Stimulated activated naive CD8-positive, alpha-beta T cell treated with anti-CD3 and anti-CD28 coated beads, Interleukin-15, Interleukin-2, amounts not matched to agents 100 U/mL and 50 U/mL, for 24 hours (primary cell): ENCODE measurements at regions not wholly inside any gene's neighbourhood (a gene's known extent, or its start where the extent isn't known, plus 50 kb on each side); places are given as distances from the start of the nearest gene placed in this dataset.
"Not testable (repeated sequence)": the region's sequence is repeated elsewhere in the genome, so short reads cannot be mapped to it uniquely, and the experiment has no call there.

Source experiments
- ATAC-seq: fragments of 150-1000 bp; cut with Tn5 transposase; one replicate; pipeline ENCODE4 v1.10.0; 2021
- DNase-seq: peaks from one replicate; pipeline ENCODE4 v3.0.0; 2021

DNA sequence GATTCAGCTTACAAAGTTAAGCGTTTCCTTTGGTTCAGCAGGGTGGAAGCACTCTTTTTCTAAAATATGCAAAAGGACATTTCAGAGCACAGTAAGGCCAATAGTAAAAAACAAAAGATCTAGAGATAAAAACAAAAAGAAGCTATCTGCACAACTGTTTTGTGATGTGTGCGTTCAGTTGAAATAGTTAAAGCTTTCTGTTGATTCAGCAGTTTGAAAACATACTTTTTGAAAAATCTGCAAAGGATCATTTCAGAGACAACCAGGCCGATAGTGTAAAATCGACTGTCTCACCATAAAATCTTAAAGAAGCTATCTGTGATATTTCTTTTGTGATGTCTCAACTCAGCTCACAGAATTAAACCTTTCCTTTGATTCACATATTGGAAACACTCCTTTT lies 300.0 kb upstream of the ALG10B start:
- ATAC-seq (no peak), DNase-seq (no peak)

DNA sequence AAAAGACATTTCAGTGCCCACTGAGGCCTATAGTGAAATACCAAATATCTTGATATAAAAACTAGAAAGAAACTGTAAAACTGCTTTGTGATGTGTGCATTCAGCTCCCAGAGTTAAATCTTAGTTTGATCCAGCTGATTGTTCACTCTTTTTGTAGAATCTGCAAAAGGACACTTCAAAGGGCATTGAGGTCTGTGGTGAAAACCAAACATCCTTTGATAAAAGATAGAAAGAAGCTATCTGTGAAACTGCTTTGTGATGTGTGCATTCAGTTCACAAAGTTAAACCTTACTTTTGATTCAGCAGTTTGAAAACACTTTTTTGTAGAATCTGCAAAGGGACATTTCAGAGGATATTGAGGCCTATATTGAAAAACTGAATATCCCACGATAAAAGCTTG lies 290.7 kb upstream of the ALG10B start:
- no peak for DNase-seq
- ATAC-seq = no peak

DNA sequence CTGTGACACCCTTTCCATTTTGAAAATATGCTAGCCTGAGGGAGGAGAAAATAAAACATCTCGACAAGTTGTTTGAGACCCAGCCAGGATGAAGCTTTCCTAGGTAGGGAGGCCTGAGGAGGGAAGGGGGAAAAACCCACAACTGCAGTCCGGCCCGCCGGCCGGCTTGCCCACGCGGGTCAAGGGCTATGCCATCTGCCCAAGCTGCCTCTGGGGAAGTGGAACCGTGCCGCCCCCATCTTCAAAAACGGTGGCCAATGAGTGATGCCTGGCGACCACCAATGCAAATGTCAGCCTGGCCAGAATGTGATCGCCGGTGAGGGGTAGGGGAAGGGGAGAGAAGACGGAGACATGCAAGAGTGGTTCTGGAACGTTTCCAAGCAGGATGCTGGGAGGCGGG lies 263.5 kb upstream of the ALG10B start:
- DNase-seq (no peak), ATAC-seq (no peak)

DNA sequence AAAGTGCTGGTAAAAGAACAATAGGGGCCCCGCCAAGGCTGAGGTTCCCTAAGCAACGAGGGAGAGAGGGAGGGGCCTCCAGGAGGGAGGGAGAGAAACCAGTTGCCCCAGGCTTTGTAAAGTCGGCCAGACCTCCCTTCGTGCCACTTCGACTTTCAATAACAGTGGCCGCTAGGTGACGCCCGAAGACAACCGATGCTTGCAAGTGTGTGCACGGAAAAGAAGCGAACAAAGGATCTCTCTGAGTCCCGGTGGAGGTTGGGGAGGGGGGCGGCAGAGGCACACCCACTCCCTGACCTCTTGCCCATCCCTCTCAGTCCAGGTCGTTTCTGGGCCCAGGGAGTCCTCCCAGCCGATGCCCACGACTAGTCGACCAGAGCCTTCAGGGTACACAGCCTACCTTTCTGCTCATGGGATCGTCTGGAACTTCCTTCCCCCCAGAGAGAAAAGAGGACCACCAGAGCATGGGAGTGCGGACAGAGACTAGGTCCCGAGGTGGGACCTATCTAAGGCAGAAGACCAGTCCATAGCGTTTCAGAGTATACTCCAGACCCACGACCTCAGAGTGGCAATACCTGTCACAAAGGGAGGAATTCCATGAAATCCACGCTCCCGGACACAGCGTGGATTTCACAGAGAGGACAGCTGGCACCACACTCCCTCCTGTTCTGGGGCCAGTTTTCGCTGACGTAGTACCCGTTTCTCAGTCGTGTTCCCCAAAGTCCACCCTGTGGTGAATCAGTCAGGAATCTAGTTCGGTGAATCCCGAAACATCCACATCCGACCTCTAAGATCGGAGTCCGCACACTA lies 262.7 kb upstream of the ALG10B start:
- DNase-seq (no peak), ATAC-seq (no peak)

DNA sequence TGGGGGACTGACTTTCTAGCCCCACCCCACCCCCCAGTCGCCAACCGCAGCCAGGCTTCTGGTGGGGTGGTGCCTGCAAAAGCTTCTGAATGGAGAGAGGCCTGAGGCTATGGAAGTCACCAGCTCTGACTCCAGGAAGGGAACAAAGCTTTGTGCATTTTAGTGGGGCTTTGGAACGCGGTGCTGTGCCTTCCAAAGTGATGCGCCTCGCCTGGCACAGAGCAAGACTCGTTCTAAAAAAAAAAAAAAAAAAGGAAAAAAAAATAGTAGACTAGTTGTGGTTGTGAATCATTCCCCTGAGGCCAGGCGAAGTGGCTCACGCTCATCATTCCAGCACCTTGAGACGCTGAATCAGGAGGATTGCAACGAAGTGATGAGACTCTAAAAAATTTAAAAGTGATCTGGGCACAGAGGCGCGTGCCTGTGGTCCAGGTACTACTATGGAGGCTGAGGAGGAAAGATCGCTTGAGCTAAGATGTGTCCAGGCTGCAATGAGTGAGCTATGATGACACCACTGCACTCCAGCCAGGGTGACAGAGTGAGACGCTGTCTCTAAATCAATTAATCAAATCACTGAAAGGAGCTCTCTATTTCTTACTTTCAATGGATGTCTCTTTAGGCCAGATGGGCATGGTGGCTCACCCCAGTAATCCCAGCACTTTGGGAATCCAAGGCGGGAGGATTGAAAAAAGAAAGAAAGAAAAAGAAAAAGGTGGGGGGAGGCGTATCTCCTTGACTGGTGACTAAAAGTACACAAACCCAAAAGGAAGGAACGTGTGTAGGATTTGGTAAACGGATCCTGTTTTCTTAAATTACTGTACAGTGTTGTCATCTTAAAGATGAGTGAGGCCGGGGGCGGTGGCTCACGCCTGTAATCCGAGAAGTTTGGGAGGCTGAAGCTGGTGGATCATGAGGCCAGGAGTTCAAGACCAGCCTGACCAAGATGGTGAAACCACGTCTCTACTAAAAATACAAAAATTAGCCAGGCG lies 259.6 kb upstream of the ALG10B start:
- no peak for ATAC-seq
- DNase-seq = no peak

DNA sequence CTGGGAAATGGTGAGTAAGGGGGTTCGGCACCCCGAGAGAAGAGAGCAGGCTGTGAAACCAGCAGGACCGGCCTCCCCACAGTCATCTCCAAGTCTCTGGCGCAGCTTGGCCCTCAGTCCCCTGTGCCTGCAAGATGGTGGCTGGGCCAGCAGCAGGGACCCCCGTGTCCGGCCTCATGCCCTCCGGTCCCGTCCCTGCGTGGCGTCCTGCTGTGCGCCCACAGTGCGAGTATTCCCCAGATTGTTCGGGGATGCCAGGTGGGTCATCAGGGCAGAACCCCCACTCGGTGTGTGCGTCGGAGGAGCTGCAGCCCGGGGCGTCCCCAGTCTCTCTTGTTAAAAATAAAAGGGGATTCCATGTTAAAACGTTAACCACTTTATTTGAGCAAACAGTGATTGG lies 216.9 kb upstream of the ALG10B start:
- no peak for ATAC-seq
- DNase-seq = no peak

DNA sequence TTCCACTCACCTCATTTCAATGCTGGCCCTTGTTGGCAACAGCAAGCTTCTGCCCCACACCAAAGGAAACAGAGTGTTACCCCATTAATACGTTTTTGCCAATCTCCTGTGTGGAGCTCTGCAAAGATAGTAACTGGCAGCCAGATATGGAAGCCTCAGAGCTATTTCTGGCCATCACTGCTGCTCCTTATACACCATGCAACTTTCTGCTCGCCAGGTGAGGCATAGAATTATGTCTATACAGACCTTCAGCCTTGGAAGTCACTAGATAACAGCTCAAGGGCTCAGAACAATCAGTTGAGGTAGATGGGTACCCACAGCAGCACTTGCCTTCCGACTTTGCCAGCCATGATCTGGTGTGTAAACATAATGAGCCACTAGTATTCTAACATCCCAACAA lies 214.8 kb upstream of the ALG10B start:
- no peak for DNase-seq

DNA sequence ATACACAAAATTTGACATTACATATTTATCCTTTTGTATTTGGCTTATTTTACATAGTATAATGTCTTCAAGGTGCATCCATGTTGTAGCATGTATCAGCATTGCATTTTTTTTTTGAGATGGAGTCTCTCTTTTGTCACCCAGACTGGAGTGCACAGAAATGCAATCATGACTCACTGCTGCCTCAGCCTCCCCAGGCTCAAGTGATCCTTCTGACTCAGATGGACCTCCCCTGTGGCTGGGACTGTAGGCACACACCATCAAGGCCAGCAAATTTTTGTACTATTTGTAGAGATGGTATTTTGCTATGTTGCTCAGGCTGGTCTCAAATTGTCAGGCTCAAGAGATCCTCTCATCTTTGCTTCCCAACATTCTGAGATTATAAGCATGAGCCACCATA lies 214.4 kb upstream of the ALG10B start:
- DNase-seq (no peak), ATAC-seq (no peak)

More for the DNA sequence above, 214.8 kb upstream of the ALG10B start:
- ATAC-seq = no peak

DNA sequence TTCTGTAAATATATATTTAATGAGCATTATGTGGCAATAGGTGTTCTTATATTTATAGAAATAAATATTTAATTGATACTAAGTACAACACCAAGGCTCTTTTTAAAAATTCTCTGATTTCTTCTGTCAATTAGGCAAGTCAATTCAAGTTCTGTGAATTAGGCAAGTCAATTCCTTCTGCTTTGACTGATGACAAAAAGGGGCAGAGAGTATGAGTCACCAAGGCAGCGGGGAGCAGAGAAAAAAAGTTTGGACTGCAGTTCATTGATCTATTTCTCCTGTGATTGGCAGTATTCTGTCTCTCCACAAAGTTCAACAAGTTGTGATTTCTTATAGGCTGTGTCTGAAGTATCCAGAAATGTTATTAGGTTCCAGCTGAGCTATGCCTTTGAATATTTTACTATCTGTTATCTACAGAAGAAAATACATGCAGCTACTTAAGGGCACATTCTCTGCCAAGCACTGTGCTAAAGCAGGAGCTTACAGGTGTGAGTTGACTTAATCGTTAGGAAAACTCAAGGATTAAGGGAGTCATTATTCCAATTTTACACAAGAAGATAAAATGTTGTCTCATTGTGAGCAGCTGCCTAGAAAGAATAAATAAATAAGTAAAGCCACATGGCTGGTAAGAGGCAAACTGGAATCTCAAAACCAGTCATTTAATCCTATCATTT lies 206.4 kb upstream of the ALG10B start:
- ATAC-seq (no peak), DNase-seq (no peak)

DNA sequence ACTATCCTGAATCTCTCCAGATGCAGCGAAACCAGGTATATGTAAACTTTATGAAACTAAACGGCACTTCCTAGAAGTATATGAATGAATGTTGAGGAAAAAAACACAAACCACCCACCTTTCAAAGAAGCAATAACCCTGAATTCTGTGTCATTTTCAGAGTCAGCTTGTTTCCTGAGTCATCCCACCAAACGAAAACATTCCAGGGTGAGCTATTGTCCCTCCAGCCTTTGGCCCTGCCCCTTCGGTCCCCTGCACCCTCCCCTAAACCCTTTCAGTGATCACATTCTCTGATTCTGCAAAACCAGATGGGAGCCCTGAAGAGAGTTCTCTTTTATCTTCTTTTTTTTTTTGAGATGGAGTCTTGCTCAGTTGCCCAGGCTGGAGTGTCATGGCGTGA lies 202.6 kb upstream of the ALG10B start:
- no peak for DNase-seq
- no peak for ATAC-seq

DNA sequence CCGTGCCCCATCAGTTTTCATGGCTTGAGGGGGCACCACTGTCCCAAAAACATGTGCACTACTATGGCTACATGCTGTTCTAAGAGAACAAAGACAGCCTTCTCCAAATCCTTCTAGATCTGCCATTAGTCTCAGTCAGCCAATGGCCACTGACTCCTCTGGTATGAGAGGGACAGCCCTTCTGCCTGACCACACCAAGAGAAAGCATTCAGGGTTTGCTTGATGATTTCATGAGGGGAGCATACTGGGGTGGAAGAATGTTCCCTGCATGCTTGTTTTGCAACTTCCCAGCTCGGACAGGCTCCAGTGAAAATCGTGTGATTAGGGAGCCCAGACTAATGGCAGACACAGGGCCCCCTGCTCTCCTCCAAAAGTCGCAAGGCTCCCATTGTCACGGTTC lies 199.6 kb upstream of the ALG10B start:
- no peak for DNase-seq
- ATAC-seq = no peak

DNA sequence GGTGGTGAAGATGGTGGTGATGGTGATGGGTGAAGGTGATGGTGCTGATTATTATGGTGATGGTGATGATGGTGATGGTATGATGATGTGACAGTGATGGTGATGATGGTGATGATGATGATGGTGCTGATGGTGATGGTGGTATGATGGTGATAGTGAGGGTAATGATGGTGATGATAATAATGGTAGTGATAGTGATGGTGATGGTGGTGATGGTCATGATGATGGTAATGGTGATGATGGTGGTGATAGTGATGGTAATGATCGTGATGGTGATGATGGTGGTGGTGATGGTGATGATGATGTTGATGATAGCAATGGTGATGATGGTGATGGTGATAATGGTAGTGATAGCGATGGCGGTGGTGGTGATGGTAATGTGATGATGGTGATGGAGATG lies 197.9 kb upstream of the ALG10B start:
- DNase-seq = no peak
- ATAC-seq = no peak

DNA sequence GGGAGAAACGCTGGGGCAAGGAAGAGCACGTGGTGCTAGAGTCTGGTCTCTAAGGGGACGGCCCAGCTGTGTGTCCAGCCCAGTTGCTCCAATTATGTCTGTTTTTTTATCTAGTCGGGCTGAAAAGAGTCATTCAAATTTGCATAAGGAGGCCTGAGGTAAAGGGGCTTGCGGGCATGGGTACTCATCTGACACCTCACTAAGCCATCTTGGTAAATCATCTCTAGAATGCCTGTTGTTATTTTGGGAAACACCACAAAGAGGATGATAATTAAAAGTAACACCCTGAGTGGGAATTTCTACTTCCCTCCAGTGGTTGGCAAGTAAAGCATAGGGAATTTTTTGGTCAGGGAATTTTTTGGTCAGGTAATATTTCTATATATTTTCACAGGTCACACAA lies 196.1 kb upstream of the ALG10B start:
- DNase-seq (no peak), ATAC-seq (no peak)

DNA sequence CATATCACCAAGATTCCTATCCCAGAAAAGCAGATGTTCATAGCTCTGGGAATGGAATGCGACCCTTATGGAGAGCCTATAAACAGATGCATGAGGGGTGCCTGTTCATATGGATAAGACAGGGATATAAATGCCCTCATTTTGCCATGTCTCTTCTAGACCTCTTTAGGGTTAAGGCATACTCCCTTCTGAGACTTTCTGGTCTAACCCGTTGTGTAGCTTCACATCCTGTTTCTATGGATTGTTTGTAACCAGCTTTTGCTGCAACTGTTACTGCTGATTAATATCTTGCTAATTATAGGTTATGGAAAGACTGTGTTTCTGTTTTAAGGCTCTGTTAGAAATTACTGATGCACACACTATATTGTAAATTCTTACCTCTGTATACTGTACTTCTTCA lies 193.5 kb upstream of the ALG10B start:
- not testable (repeated sequence) for DNase-seq, ATAC-seq

DNA sequence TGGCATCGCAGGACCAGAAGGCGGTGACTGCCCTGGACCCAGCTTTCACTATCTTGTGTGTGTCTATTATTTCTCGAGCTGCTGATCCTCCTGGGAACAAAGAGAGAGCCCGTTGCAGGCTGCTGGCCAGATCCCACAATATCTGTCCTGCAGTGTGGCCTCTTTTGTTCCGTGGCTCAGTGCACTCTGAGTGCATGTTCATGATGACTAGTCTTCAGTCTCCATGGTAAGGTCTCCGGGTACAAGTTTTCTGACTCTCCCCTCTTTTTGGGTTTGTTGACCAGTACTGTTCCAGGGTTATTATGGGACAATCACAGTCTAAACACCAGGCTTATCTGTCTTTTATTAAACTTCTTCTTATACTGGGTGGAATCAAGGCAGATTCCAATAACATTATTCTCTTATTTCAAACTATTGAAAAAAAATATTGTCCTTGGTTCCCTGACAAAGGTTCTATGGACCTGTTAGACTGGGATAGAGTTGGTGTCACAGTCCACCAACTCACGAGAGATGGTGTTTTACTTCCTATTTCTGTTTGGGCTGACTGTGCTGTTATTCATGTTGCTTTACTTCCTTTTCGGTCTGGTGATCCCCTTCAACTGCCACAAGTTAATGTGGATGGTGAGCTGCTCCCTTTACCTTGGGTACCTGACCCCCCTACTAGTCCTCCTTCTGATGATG lies 192.9 kb upstream of the ALG10B start:
- no peak for ATAC-seq

DNA sequence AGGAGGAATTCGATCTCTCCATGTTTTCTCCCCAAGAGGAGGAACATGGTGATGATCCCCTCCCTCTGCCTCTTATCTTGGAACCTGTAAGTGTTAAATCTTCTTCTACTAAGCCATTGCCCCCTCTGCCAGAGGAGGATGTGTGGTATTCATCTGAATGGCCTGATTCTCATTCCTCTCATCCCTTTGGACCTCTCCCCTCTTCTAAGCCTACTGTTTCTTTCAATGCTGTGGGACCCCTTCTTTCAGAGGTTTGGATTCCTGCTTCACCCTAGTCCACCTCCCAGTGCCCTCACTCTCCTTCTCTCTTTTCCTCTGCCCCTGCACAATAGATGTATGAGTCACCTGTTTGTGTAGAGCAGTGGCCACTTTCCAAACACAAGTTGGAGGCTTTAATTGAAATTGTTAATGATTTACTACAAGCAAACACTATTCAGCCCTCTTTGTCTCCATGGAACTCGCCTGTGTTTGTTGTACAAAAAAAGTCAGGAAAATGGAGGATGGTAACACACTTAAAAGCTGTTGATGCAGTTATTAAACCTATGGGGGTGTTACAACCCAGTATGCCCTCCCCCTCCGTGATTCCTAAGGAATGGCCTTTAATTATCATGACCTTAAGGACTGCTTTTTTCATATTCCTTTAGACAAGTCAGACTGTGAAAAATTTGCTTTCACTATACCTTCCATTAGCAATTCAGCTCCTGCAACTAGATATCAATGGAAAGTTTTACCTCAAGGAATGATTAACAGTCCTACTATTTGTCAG lies 192.1 kb upstream of the ALG10B start:
- DNase-seq = no peak
- no peak for ATAC-seq

More for the DNA sequence above, 192.9 kb upstream of the ALG10B start:
- DNase-seq = no peak

DNA sequence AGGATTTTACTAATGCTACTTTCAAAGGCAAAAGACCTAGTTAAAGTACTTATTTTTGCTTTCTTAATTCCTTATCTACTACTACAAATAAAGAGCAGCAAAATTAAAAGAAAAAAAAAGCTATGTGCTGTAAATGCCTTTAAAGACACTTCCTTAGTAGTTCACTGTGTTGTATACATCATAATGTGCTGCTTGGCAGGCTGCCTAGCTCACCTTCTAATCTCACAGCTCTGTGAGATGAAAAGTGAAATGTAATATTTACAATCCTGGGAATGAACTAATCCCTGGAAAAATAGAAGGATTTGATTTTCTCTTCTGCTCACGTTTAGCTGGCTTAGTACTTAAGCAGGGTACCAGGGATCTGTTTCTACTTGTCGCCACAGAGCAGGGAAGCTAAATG lies 184.4 kb upstream of the ALG10B start:
- ATAC-seq (no peak), DNase-seq (no peak)

DNA sequence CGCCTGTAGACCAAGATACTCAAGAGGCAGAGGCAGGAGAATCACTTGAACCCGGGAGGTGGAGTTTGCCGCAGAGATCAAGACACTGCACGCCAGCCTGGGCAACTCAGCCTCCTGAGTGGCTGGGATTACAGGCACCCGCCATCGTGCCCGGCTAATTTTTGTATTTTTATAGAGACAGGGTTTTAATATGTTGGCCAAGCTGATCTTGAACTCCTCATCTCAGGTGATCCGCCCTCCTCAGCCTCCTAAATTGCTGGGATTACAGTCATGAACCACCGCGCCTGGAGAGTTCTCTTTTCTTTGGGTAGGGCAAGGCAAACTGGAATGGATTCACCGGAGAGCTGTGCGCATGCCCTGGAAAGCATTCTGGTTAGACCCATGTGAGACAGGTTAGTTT lies 179.3 kb upstream of the ALG10B start:
- ATAC-seq = no peak
- no peak for DNase-seq

DNA sequence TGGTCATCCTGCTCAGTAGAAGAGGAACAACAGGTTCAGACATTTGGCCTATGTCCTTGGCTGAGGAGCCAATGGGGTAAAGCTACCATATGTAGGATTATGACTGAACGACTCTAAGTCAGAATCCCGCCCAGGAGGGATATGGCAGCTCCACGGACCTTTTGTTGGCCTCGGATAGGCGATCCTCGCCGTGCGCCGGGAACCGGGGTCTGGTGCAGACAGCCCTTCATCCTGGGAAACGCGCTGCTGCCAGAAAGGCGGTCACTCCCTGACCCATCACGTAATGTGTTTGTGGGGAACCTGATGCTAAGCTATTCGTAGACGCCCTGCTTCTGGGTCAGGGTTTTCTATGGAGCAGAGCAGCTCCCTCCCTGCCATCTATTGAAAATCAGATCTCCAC lies 178.9 kb upstream of the ALG10B start:
- DNase-seq = no peak

DNA sequence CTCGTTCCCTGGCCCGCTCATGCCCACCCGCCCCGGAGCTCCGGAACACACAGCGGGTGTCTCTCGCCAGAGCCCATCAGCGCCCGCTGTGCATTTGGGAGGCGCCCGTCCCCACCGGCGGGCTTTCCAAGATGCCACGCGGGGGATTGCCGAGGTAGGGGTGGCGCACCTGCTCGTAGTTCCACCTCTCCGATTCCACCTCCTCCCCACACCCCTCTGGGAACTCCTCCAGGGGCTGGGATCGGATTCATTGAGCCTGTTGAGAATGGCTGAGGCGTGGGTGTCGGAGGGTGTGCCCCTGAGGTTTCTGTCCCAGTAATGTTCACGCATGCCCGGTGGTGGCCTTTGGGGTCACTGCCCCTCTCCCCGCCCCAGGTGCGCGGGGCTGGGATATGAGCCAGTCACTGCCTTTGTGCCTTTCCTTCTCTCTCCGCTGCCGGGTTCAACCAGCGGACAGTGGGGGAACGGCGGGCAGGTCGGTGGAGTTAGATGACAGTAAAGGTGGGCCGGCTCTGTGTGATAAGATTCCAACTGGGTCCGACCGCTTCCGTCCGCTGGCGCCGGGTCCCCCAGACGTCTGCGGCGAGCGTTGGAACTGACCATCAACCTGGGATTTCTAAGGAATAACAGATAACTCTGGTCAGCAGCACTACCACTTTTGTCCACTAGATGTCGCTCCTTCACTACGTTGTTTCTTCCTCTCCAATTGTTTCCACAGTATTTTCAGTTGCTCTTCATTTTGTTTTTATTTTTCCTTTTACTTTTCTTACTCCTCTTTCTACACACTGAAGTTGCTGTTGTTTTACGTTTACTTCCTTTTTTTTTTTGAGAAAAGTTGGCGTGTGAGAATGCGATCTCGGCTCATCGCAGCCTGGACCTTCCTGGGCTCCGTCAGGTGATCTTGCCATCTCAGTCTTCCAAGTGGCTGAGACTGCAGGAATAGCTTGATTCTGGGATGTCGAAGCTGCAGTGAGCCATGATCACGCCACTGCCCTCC lies 178.1 kb upstream of the ALG10B start:
- DNase-seq (peak; percentile 72), ATAC-seq (peak; percentile 16)

More for the DNA sequence above, 178.9 kb upstream of the ALG10B start:
- no peak for ATAC-seq
